Neutrophil (primary cell): ENCODE measurements at regions not wholly inside any gene's neighbourhood (a gene's known extent, or its start where the extent isn't known, plus 50 kb on each side); places are given as distances from the start of the nearest gene placed in this dataset.

ENCODE experiments used
- H3K27ac ChIP-seq: fragments of 200-600 bp; sonication (generic); 2 replicates; pipeline ENCODE4 v1.5.1; 2016; ENCODE audit warnings: mild to moderate bottlenecking, moderate library complexity
- H3K27me3 ChIP-seq: fragments of 200-600 bp; sonication (generic); 2 replicates; pipeline ENCODE4 v1.6.0; 2016; ENCODE audit warnings: mild to moderate bottlenecking
- H3K36me3 ChIP-seq: fragments of 200-600 bp; sonication (generic); 2 replicates; pipeline ENCODE4 v1.5.1; 2017
- H3K4me1 ChIP-seq, 2 experiments: fragments of 200-600 bp in 1 of 2; sonication (generic) in 1 of 2; 1 replicate in 1 of 2; 2 replicates in 1 of 2; pipeline versions ENCODE4 v1.5.1 to v1.6.1; 2013 to 2016; ENCODE audit warnings: low read depth in 1 of 2, low read length in 1 of 2, mild to moderate bottlenecking in 1 of 2, moderate library complexity in 1 of 2; ENCODE audit not compliant: control insufficient read depth in 1 of 2, insufficient read depth in 1 of 2
- H3K4me3 ChIP-seq, 2 experiments: fragments of 200-600 bp in 1 of 2; sonication (generic) in 1 of 2; 1 replicate in 1 of 2; 2 replicates in 1 of 2; pipeline ENCODE4 v1.5.1; 2013 to 2016; ENCODE audit warnings: low read depth in 1 of 2, low read length in 1 of 2, mild to moderate bottlenecking in 1 of 2, moderate library complexity in 1 of 2
- H3K9me3 ChIP-seq: fragments of 200-600 bp; sonication (generic); 2 replicates; pipeline ENCODE4 v1.5.1; 2016
- TF ChIP-seq, protein P1 (sequence below): fragments of 200-600 bp; sonication (generic); IDR thresholded peaks from 2 replicates; pipeline ENCODE4 v1.5.1; 2016; ENCODE audit warnings: antibody characterized with exemption

DNA sequence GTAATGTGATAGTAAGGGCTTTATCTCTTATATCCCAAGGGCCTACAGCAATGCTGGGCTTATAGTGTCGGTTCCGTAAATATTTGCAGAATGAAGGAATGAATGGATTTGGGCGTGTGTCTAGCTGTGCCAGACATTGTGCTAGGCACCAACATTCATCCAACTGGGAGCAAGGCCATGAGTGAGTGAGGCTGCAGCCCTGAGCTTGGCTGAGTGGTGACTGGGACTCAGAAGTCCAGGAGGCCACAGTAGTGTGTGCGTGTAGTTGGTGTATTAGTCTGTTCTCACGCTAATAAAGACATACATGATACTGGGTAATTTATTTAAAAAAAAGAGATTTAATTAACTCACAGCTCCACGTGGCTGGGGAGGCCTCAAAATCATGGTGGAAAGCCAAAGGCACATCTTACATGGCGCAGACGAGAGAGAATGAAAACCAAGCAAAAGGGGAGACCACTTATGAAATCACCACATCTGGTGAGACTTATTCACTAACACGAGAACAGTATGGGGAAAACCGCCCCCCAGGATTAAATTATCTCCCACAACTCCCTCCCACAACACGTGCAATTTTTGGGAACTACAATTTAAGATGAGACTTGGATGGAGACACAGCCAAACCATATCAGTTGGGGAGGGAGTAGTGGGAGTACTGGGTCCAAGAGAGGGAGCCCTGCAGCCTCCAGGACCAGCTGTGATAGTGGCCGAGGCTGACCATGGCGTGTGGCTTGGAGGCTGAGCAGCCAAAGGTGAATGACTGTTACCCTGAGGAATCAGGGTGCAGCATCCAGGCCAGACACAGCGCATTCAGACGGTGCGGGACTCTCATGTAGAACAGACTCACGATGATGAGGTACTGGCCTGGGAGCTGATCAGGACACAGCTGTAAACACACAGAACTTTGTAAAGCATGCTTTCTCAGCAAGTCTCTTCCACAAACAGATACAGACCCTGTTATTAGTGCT, 104.6 kb downstream of the TEX26 start:
- H3K4me1 ChIP-seq = peaks cover 6 to 8% of the 10 kb centered on the region in 2 experiments
- TF ChIP-seq, protein P1, sequence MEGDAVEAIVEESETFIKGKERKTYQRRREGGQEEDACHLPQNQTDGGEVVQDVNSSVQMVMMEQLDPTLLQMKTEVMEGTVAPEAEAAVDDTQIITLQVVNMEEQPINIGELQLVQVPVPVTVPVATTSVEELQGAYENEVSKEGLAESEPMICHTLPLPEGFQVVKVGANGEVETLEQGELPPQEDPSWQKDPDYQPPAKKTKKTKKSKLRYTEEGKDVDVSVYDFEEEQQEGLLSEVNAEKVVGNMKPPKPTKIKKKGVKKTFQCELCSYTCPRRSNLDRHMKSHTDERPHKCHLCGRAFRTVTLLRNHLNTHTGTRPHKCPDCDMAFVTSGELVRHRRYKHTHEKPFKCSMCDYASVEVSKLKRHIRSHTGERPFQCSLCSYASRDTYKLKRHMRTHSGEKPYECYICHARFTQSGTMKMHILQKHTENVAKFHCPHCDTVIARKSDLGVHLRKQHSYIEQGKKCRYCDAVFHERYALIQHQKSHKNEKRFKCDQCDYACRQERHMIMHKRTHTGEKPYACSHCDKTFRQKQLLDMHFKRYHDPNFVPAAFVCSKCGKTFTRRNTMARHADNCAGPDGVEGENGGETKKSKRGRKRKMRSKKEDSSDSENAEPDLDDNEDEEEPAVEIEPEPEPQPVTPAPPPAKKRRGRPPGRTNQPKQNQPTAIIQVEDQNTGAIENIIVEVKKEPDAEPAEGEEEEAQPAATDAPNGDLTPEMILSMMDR = no peak
- H3K27me3 ChIP-seq = peaks cover 70% of the 10 kb centered on the region
- H3K27ac ChIP-seq = no peak overlapping the region
- H3K4me3 ChIP-seq = no peak overlapping the region
- no peaks in the 10 kb centered on the region for H3K36me3 ChIP-seq
- no peaks in the 10 kb centered on the region for H3K9me3 ChIP-seq

DNA sequence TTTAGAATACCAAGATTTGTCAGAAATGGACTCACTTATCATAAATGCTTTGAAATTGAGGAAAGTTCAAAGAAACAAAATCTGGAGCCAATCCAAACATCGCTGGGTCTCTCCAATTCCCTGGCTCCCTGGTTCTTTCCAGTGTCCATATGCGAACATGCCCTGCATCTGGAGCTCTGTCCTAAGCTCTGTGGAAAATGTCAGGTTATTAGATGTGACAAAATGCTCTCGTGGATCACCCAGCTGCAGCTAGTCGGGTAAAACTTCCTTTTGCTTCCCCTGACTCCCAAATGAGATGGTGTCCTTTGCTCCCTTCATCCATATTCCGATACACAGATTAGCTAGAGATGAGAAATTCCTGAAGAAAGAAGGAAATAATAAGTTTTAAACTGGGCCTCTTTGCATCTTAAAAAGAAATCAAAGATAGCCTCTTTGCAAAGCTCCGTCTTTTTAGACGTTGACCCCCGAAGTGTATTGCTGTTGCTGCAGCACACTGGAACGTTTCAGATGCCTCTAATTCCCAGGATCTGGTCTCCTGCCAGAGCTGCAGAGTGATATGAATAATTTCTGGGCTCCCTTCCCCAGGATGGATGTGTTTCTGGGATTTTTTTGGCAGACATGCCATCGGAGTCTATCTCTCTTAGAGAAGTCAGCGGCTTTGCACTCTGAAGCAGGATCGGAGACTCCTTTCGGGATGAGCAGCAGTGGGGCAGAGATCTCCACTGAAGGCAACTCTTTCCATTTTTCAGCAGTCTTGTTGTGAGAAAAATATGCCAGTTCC, 102.9 kb downstream of the TEX26 start:
- no peaks in the 10 kb centered on the region for H3K36me3 ChIP-seq
- TF ChIP-seq, protein P1 = no peak
- no peak overlapping the region for H3K4me3 ChIP-seq
- H3K27ac ChIP-seq = no peak overlapping the region
- H3K4me1 ChIP-seq = peaks cover 6 to 8% of the 10 kb centered on the region in 2 experiments
- no peaks in the 10 kb centered on the region for H3K9me3 ChIP-seq
- H3K27me3 ChIP-seq = peaks cover 65% of the 10 kb centered on the region

DNA sequence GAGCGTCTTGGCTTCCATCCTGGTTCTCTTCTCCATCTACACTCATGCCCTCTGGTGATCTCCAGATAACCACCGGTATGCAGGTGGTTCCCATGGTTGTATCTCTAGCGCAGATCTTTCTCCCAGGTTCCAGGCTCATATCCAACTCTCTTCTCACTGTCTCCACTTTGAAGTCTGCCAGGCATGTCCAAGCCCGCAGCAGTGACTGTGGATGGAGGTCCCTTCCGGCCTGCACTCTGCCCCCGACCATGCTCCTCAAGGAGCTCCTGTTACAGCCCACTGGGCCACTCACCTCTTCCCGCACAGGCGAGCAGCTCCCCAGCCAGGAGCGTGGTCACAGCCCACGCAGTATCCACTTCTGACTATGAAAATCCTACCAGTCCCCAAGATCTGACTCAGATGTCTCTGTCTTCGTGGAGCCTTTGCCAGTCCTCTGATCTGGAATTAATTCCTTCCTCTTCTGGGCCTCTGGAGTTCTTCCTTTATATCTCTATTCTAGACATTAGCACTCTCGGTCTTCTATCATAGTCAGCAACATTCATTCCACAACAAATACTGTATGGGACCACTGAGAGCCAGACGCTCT, 100.2 kb downstream of the TEX26 start:
- TF ChIP-seq, protein P1 = no peak
- H3K4me1 ChIP-seq = no peaks in the 10 kb centered on the region
- no peak overlapping the region for H3K4me3 ChIP-seq
- H3K27me3 ChIP-seq = peaks cover 46% of the 10 kb centered on the region
- H3K9me3 ChIP-seq = no peaks in the 10 kb centered on the region
- H3K36me3 ChIP-seq = no peaks in the 10 kb centered on the region
- no peak overlapping the region for H3K27ac ChIP-seq

DNA sequence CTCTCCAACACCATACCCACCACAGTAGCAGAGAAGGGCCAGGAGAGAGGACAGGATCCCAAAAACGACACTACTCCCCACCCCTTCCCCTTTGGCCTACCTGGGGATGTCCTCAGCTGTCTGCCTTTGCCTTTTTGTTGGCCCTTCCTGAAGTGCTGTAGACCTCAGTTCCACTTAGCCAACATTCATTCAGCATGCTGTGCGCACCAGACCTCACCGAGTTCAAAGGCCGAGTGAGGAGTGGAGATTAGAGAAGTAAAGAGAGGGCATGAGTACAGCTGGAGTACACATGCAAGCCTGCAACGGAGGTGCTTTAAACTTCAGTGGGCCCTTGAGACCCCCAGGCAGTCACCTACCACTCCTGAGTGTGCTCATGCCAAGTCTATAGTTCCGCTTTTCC, 99.0 kb downstream of the TEX26 start:
- Histone ChIP-seq H3K4me1 (no peaks in the 10 kb centered on the region), H3K27ac (no peak overlapping the region), H3K27me3 (peaks cover 41% of the 10 kb centered on the region), H3K4me3 (no peak overlapping the region), H3K36me3 (no peaks in the 10 kb centered on the region), H3K9me3 (no peaks in the 10 kb centered on the region)
- TF ChIP-seq, protein P1 = no peak

DNA sequence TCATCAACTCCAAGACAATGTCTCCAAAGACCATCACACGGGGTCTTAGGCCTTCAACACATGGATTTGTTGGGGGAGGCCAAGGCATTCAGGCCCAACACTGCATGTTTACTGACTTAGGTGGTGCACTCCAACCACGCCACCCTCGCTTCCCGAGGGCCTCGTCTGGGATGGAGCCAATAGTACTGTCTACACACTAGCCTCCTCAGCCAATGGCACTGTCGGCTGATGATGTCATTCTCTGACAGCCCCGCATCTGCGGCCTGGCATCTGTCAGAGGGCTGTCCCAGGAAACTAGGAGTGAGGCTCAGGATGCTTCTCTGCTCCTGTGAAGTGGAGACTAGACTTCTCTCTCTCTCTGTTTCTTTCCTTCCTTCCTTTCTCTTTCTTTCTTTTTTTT, 96.6 kb downstream of the TEX26 start:
- H3K27me3 ChIP-seq = peaks cover 24% of the 10 kb centered on the region
- H3K4me1 ChIP-seq = no peaks in the 10 kb centered on the region
- no peak overlapping the region for H3K4me3 ChIP-seq
- TF ChIP-seq, protein P1 = no peak
- H3K36me3 ChIP-seq = no peaks in the 10 kb centered on the region
- no peak overlapping the region for H3K27ac ChIP-seq
- H3K9me3 ChIP-seq = no peaks in the 10 kb centered on the region
